GM23338 (cell line): ENCODE measurements at regions not wholly inside any gene's neighbourhood (a gene's known extent, or its start where the extent isn't known, plus 50 kb on each side); places are given as distances from the start of the nearest gene placed in this dataset.

Experiments used
- ATAC-seq: fragments of 200-7000 bp; cut with Tn5 transposase; 3 replicates; pipeline ENCODE4 v1.9.1; 2020
- DNase-seq: peaks from one replicate; pipeline ENCODE4 v3.0.0-alpha.2; 2015; ENCODE audit warnings: low spot score
- H2AFZ ChIP-seq: fragments of 200-600 bp; sonication (generic); 2 replicates; pipeline ENCODE4 v1.8.0; 2016; ENCODE audit warnings: antibody characterized with exemption, mild to moderate bottlenecking, moderate library complexity
- H3F3A ChIP-seq: fragments of 200-600 bp; sonication (generic); replicated peaks from 2 replicates; pipeline ENCODE4 v1.8.0; 2017; ENCODE audit warnings: antibody characterized with exemption, mixed run types, low read depth
- H3K27ac ChIP-seq: fragments of 200-600 bp; sonication (generic); 2 replicates; pipeline ENCODE4 v1.6.1; 2016; ENCODE audit warnings: low read depth
- H3K27me3 ChIP-seq: fragments of 200-600 bp; sonication (generic); 2 replicates; pipeline ENCODE4 v1.8.0; 2016; ENCODE audit warnings: mild to moderate bottlenecking, mixed run types, moderate library complexity; ENCODE audit not compliant: insufficient read depth
- H3K36me3 ChIP-seq: fragments of 200-600 bp; sonication (generic); 2 replicates; pipeline ENCODE4 v1.8.0; 2016; ENCODE audit warnings: mild to moderate bottlenecking; ENCODE audit not compliant: insufficient read depth
- H3K4me1 ChIP-seq: fragments of 200-600 bp; sonication (generic); 2 replicates; pipeline ENCODE4 v1.8.0; 2016; ENCODE audit warnings: mild to moderate bottlenecking, moderate library complexity; ENCODE audit not compliant: insufficient read depth
- H3K4me2 ChIP-seq: fragments of 200-600 bp; sonication (generic); 2 replicates; pipeline ENCODE4 v1.7.1; 2017; ENCODE audit warnings: mixed run types
- H3K4me3 ChIP-seq: fragments of 200-600 bp; sonication (generic); 2 replicates; pipeline ENCODE4 v1.6.1; 2016; ENCODE audit warnings: mixed run types
- H3K79me2 ChIP-seq: fragments of 200-600 bp; sonication (generic); replicated peaks from 2 replicates; pipeline ENCODE4 v1.8.0; 2017; ENCODE audit warnings: mild to moderate bottlenecking; ENCODE audit not compliant: insufficient read depth
- H3K9me2 ChIP-seq: fragments of 200-600 bp; sonication (generic); 2 replicates; pipeline ENCODE4 v1.8.0; 2017; ENCODE audit not compliant: insufficient read depth
- H4K20me1 ChIP-seq: fragments of 200-600 bp; sonication (generic); replicated peaks from 2 replicates; pipeline ENCODE4 v1.8.0; 2017; ENCODE audit warnings: mild to moderate bottlenecking; ENCODE audit not compliant: insufficient read depth
- H3K27ac Mint-ChIP-seq: 2 replicates; pipeline ENCODE4 v1.8.0; 2020; ENCODE audit warnings: inconsistent platforms, mild to moderate bottlenecking, moderate library complexity, mixed read lengths
- H3K27me3 Mint-ChIP-seq: 3 replicates; pipeline ENCODE4 v1.8.0; 2022; ENCODE audit warnings: low read depth, mild to moderate bottlenecking, moderate library complexity, mixed read lengths, inconsistent platforms; ENCODE audit not compliant: insufficient read depth, poor library complexity
- H3K36me3 Mint-ChIP-seq: 3 replicates; pipeline ENCODE4 v1.8.0; 2021; ENCODE audit warnings: low read depth, mild to moderate bottlenecking, inconsistent platforms, moderate library complexity, mixed read lengths
- H3K4me1 Mint-ChIP-seq: 3 replicates; pipeline ENCODE4 v1.8.0; 2020; ENCODE audit warnings: mild to moderate bottlenecking, inconsistent platforms, mixed read lengths
- H3K4me3 Mint-ChIP-seq: 3 replicates; pipeline ENCODE4 v1.8.0; 2021; ENCODE audit warnings: moderate library complexity, mild to moderate bottlenecking, inconsistent platforms, mixed read lengths
- H3K9me3 Mint-ChIP-seq: 3 replicates; pipeline ENCODE4 v1.8.0; 2020; ENCODE audit warnings: moderate library complexity, mild to moderate bottlenecking, inconsistent platforms, mixed read lengths
- CREB1 ChIP-seq: fragments of 250-450 bp; sonication (Bioruptor Pico); IDR thresholded peaks from 2 replicates; pipeline ENCODE4 v1.5.0; 2020; ENCODE audit warnings: low read depth, mild to moderate bottlenecking, moderate library complexity
- CTCF ChIP-seq, 2 experiments: fragments of 200-600 bp in 1 of 2; sonication (generic) in 1 of 2; conservative IDR thresholded peaks; 2 replicates each; pipeline versions ENCODE4 v1.5.1 to v1.6.1; 2016 to 2017; ENCODE audit warnings: antibody characterized with exemption in 2 of 2, low read depth in 2 of 2, mild to moderate bottlenecking in 2 of 2, moderate library complexity in 1 of 2
- ETS1 ChIP-seq: IDR thresholded peaks from 2 replicates; pipeline ENCODE4 v1.6.1; 2016; ENCODE audit warnings: antibody characterized with exemption
- EZH2phosphoT487 ChIP-seq: fragments of 200-600 bp; sonication (generic); IDR thresholded peaks from one replicate; pipeline ENCODE4 v1.8.1; 2018; ENCODE audit warnings: antibody characterized with exemption; ENCODE audit not compliant: unreplicated experiment
- JUNB ChIP-seq: IDR thresholded peaks from one replicate; pipeline ENCODE4 v1.6.1; 2016; ENCODE audit warnings: antibody characterized with exemption; ENCODE audit not compliant: unreplicated experiment
- NANOG ChIP-seq: IDR thresholded peaks from 2 replicates; pipeline ENCODE4 v1.6.1; 2016; ENCODE audit warnings: antibody characterized with exemption, borderline replicate concordance
- REST ChIP-seq: IDR thresholded peaks from one replicate; pipeline ENCODE4 v1.6.1; 2018; ENCODE audit warnings: antibody characterized with exemption; ENCODE audit not compliant: unreplicated experiment
- ZNF331 ChIP-seq: fragments of 250-450 bp; sonication (Bioruptor Pico); IDR thresholded peaks from 2 replicates; pipeline ENCODE4 v1.5.0; 2020; ENCODE audit warnings: low read depth, mild to moderate bottlenecking, moderate library complexity
- ZNF462 ChIP-seq: fragments of 250-450 bp; sonication (Bioruptor Pico); IDR thresholded peaks from 2 replicates; pipeline ENCODE4 v1.5.0; 2020; ENCODE audit warnings: mild to moderate bottlenecking, moderate library complexity

- H3F3A ChIP-seq = no peaks in the 10 kb centered on the region
- no peak overlapping the region for H3K27ac ChIP-seq
- H2AFZ ChIP-seq = no peak overlapping the region
- no peaks in the 10 kb centered on the region for H3K36me3 Mint-ChIP-seq
- H3K79me2 ChIP-seq = no peaks in the 10 kb centered on the region
- no peaks in the 10 kb centered on the region for H3K27me3 Mint-ChIP-seq
- no peak for ATAC-seq
- TF ChIP-seq REST = no peak
- no peak for TF ChIP-seq ZNF331
- TF ChIP-seq ZNF462 (CRISPR knock-in tag) = no peak
- no peak for TF ChIP-seq CREB1 (CRISPR knock-in tag)
- no peak for TF ChIP-seq JUNB
- no peak for TF ChIP-seq NANOG
- no peak for TF ChIP-seq CTCF (conservative IDR thresholded peaks at IDR 0.05; ENCODE audit: low read depth in 2 of 2)
- TF ChIP-seq EZH2phosphoT487 = no peak
- TF ChIP-seq ETS1 = no peak
- H3K36me3 ChIP-seq = no peaks in the 10 kb centered on the region; the same call in 1 of the 2 replicates
- no peaks in the 10 kb centered on the region for H3K4me1 Mint-ChIP-seq
- H3K4me2 ChIP-seq = no peak overlapping the region
- no peaks in the 10 kb centered on the region for H3K9me3 Mint-ChIP-seq
- no peak overlapping the region for H3K4me3 Mint-ChIP-seq
- H3K27me3 ChIP-seq = no peaks in the 10 kb centered on the region
- H3K27ac Mint-ChIP-seq = no peak overlapping the region
- H3K9me2 ChIP-seq = peaks cover 25% of the 10 kb centered on the region
- H3K4me3 ChIP-seq = no peak overlapping the region
- no peaks in the 10 kb centered on the region for H4K20me1 ChIP-seq
- H3K4me1 ChIP-seq = no peaks in the 10 kb centered on the region
- DNase-seq = no peak
These were observed 260.2 kb upstream of the NR4A3 start for GRCh38 chr9:99561509-99561917.
